Motor neuron (in vitro differentiated cells): ENCODE measurements at regions not wholly inside any gene's neighbourhood (a gene's known extent, or its start where the extent isn't known, plus 50 kb on each side); places are given as distances from the start of the nearest gene placed in this dataset.
A peak's percentile ranks its signal among the peaks of the same experiment; 100 is the strongest.
"Not testable (repeated sequence)": the region's sequence is repeated elsewhere in the genome, so short reads cannot be mapped to it uniquely, and the experiment has no call there.

Source experiments
- ATAC-seq, 8 experiments: fragments of 200-7000 bp; cut with Tn5 transposase; replicated peaks in 6 of 8; 2 replicates each; pipeline ENCODE4 v1.8.0; 2021; ENCODE audit warnings: mild to moderate bottlenecking in 8 of 8, moderate library complexity in 8 of 8
- H3K27ac ChIP-seq, 2 donors: fragments of 250-450 bp; sonication (Bioruptor Pico); 2 replicates each; pipeline ENCODE4 v1.9.0; 2021; ENCODE audit warnings: antibody characterized with exemption in 2 of 2, mild to moderate bottlenecking in 2 of 2, moderate library complexity in 1 of 2
- H3K4me1 ChIP-seq, 2 donors: fragments of 250-450 bp; sonication (Bioruptor Pico); replicated peaks in 1 of 2; 2 replicates each; pipeline ENCODE4 v1.6.1; 2021; ENCODE audit warnings: antibody characterized with exemption in 2 of 2, mild to moderate bottlenecking in 2 of 2, moderate library complexity in 1 of 2
- H3K4me3 ChIP-seq, 5 donors: fragments of 250-450 bp; sonication (Bioruptor Pico); 2 replicates each; pipeline ENCODE4 v1.9.0; 2021; ENCODE audit warnings: antibody characterized with exemption in 5 of 5, mild to moderate bottlenecking in 5 of 5, moderate library complexity in 4 of 5
- WGBS, 10 experiments: fragments of 450-650 bp; shearing (Covaris generic); methylation state at CpG; one replicate each; pipeline ENCODE4 v1.0.0; 2022; 5-methylcytosine and 5-hydroxymethylcytosine counted together
- in situ Hi-C, 9 experiments: fragments of 400-800 bp; cut with MboI; loops; one replicate each; pipeline ENCODE4 v1.15.0; 2021; ENCODE audit warnings: low sequenced_read_pairs in 9 of 9, low pct_unique_long_range_greater_than_20kb in 2 of 9; ENCODE audit not compliant: unreplicated experiment in 9 of 9

GRCh38 chr9:89687188-89687587, 82.4 kb downstream of the GADD45G start:
- in situ Hi-C loops = no loop called here

GRCh38 chr9:89687848-89688247, 83.0 kb downstream of the GADD45G start:
- H3K4me1 ChIP-seq = peaks cover 35% of the 10 kb centered on the region in 2 donors
- ATAC-seq = no peak
- in situ Hi-C loops = no loop called here
- H3K27ac ChIP-seq = peak overlapping the region; percentile 34 to 47
- H3K4me3 ChIP-seq = no peak overlapping the region
- 61 to 100% (median 81%) methylated on average over 1 to 5 of the region's 6 CpGs; no CpG with 5 or more reads in 2 of the 10 experiments for WGBS, 10 experiments

More at GRCh38 chr9:89687188-89687587, 82.4 kb downstream of the GADD45G start:
- ATAC-seq = peak in 5 of 8 experiments; percentile 33 to 77 (median 70)
- Histone ChIP-seq H3K27ac (peak overlapping the region; percentile 47 to 84), H3K4me1 (peaks cover 35% of the 10 kb centered on the region in 2 donors), H3K4me3 (no peak overlapping the region)
- 50 to 100% (median 92%) methylated on average over 1 to 3 of the region's 3 CpGs; no CpG with 5 or more reads in 4 of the 10 experiments for WGBS, 10 experiments

GRCh38 chr9:89689321-89689720, 84.5 kb downstream of the GADD45G start:
- H3K27ac ChIP-seq, ATAC-seq, in situ Hi-C loops, H3K4me3 ChIP-seq: not testable (repeated sequence)
- H3K4me1 ChIP-seq = peaks cover 35% of the 10 kb centered on the region in 2 donors
- 29 to 100% (median 81%) methylated on average over 1 to 4 of the region's 5 CpGs; no CpG with 5 or more reads in 2 of the 10 experiments for WGBS, 10 experiments

GRCh38 chr9:89690334-89690912, 85.6 kb downstream of the GADD45G start:
- Histone ChIP-seq H3K4me1 (peaks cover 34 to 35% of the 10 kb centered on the region in 2 donors), H3K27ac (no peak overlapping the region), H3K4me3 (no peak overlapping the region)
- in situ Hi-C loops = no loop called here
- peak in 1 of 8 experiments; percentile 36 for ATAC-seq
- WGBS, 10 experiments = 55 to 70% methylated on average over 2 of the region's 3 CpGs; no CpG with 5 or more reads in 8 of the 10 experiments

GRCh38 chr9:89695441-89695891, 90.7 kb downstream of the GADD45G start:
- peak; percentile 58 to 94 (median 74) for ATAC-seq
- Histone ChIP-seq H3K27ac (no peak overlapping the region), H3K4me3 (no peak overlapping the region), H3K4me1 (peaks cover 16 to 30% of the 10 kb centered on the region in 2 donors)
- 22 to 90% (median 39%) methylated on average over 1 to 5 of the region's 5 CpGs; no CpG with 5 or more reads in 5 of the 10 experiments for WGBS, 10 experiments
- in situ Hi-C loops = no loop called here

GRCh38 chr9:89695979-89696378, 91.2 kb downstream of the GADD45G start:
- in situ Hi-C loops, ATAC-seq, H3K4me3 ChIP-seq, H3K27ac ChIP-seq: not testable (repeated sequence)
- WGBS, 10 experiments = 47 to 100% (median 80%) methylated on average over 1 to 4 of the region's 6 CpGs; no CpG with 5 or more reads in 3 of the 10 experiments
- peaks cover 19 to 33% of the 10 kb centered on the region in 2 donors for H3K4me1 ChIP-seq

GRCh38 chr9:89696780-89697179, 92.0 kb downstream of the GADD45G start:
- WGBS, 10 experiments = 20 to 100% (median 95%) methylated on average over 1 to 2 of the region's 2 CpGs; no CpG with 5 or more reads in 6 of the 10 experiments
- no peak for ATAC-seq
- peaks cover 27 to 41% of the 10 kb centered on the region in 2 donors for H3K4me1 ChIP-seq
- H3K27ac ChIP-seq = no peak overlapping the region
- no peak overlapping the region for H3K4me3 ChIP-seq
- in situ Hi-C loops = no loop called here

GRCh38 chr9:89697553-89697952, 92.7 kb downstream of the GADD45G start:
- WGBS, 10 experiments = 39 to 60% (median 46%) methylated on average over 2 to 3 of the region's 3 CpGs; no CpG with 5 or more reads in 6 of the 10 experiments
- peaks cover 33 to 46% of the 10 kb centered on the region in 2 donors for H3K4me1 ChIP-seq
- no peak overlapping the region for H3K4me3 ChIP-seq
- in situ Hi-C loops = no loop called here
- ATAC-seq = peak in 4 of 8 experiments; percentile 23 to 68 (median 46)
- no peak overlapping the region for H3K27ac ChIP-seq

- Histone ChIP-seq H3K27ac (no peak overlapping the region), H3K4me1 (peaks cover 33 to 46% of the 10 kb centered on the region in 2 donors), H3K4me3 (no peak overlapping the region)
- ATAC-seq = peak in 5 of 8 experiments; percentile 47 to 79 (median 56)
- in situ Hi-C loops = no loop called here
- 27 to 100% (median 80%) methylated on average over 1 to 6 of the region's 8 CpGs; no CpG with 5 or more reads in 3 of the 10 experiments for WGBS, 10 experiments
Measured at GRCh38 chr9:89698411-89699005, 93.7 kb downstream of the GADD45G start.

GRCh38 chr9:89699646-89700045, 94.8 kb downstream of the GADD45G start:
- H3K4me1 ChIP-seq = peaks cover 33 to 46% of the 10 kb centered on the region in 2 donors
- in situ Hi-C loops = no loop called here
- no peak overlapping the region for H3K4me3 ChIP-seq
- no peak overlapping the region for H3K27ac ChIP-seq
- 27 to 100% (median 74%) methylated on average over 1 to 7 of the region's 11 CpGs; no CpG with 5 or more reads in 3 of the 10 experiments for WGBS, 10 experiments
- no peak for ATAC-seq

GRCh38 chr9:89701221-89701798, 96.5 kb downstream of the GADD45G start:
- in situ Hi-C loops = no loop called here
- Histone ChIP-seq H3K4me1 (peaks cover 26 to 40% of the 10 kb centered on the region in 2 donors), H3K4me3 (no peak overlapping the region), H3K27ac (no peak overlapping the region)
- ATAC-seq = peak in 3 of 8 experiments; percentile 12 to 57 (median 53)
- 20 to 90% (median 58%) methylated on average over 1 to 11 of the region's 14 CpGs; no CpG with 5 or more reads in 3 of the 10 experiments for WGBS, 10 experiments

- no peak overlapping the region for H3K27ac ChIP-seq
- WGBS, 10 experiments = 21 to 100% (median 89%) methylated on average over 1 to 3 of the region's 3 CpGs
- in situ Hi-C loops = no loop called here
- peaks cover 34 to 43% of the 10 kb centered on the region in 2 donors for H3K4me1 ChIP-seq
- no peak for ATAC-seq
- H3K4me3 ChIP-seq = no peak overlapping the region
Measured at GRCh38 chr9:89702401-89702800, 97.6 kb downstream of the GADD45G start.

GRCh38 chr9:89705651-89706050, 100.8 kb downstream of the GADD45G start:
- 0 to 60% (median 17%) methylated on average over 1 of the region's 1 CpG; no CpG with 5 or more reads in 4 of the 10 experiments for WGBS, 10 experiments
- Histone ChIP-seq H3K27ac (no peak overlapping the region), H3K4me1 (peaks cover 29 to 32% of the 10 kb centered on the region in 2 donors), H3K4me3 (no peak overlapping the region)
- ATAC-seq = no peak
- in situ Hi-C loops = no loop called here
